OCI-LY7 (cell line): ENCODE measurements at regions not wholly inside any gene's neighbourhood (a gene's known extent, or its start where the extent isn't known, plus 50 kb on each side); places are given as distances from the start of the nearest gene placed in this dataset.

Source experiments
- EZH2phosphoT487 ChIP-seq: fragments of 200-600 bp; sonication (generic); IDR thresholded peaks from 2 replicates; pipeline ENCODE4 v1.6.1; 2018; ENCODE audit warnings: low read depth, borderline replicate concordance, mild to moderate bottlenecking, mixed run types, antibody characterized with exemption, low read length, moderate library complexity, mixed read lengths
- TF ChIP-seq, protein P1 (sequence below): fragments of 200-600 bp; sonication (generic); conservative IDR thresholded peaks from 2 replicates; pipeline ENCODE4 v1.5.1; 2014; ENCODE audit warnings: mild to moderate bottlenecking, antibody characterized with exemption, low read length, moderate library complexity, mixed read lengths

DNA sequence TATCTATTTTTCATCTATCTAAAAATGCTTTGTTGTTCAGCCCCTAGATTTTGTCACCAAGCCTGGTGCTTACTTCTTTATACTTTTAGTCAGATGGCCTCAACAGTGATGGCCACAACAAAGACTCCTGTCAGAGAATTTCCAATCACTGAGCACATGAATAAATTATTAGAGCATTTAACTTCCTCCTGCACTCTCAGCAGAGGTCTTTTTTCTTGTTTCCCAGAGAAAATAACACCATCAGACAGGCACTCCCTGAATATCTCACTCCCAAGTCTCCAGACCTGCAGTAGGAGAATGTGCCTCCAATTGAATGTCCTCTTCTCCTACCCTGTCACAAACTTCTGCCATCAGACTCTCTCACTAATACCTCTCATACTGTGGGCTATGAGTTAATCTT lies 616.0 kb upstream of the NR5A2 start:
- TF ChIP-seq, protein P1, sequence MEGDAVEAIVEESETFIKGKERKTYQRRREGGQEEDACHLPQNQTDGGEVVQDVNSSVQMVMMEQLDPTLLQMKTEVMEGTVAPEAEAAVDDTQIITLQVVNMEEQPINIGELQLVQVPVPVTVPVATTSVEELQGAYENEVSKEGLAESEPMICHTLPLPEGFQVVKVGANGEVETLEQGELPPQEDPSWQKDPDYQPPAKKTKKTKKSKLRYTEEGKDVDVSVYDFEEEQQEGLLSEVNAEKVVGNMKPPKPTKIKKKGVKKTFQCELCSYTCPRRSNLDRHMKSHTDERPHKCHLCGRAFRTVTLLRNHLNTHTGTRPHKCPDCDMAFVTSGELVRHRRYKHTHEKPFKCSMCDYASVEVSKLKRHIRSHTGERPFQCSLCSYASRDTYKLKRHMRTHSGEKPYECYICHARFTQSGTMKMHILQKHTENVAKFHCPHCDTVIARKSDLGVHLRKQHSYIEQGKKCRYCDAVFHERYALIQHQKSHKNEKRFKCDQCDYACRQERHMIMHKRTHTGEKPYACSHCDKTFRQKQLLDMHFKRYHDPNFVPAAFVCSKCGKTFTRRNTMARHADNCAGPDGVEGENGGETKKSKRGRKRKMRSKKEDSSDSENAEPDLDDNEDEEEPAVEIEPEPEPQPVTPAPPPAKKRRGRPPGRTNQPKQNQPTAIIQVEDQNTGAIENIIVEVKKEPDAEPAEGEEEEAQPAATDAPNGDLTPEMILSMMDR = no peak
- no peak for TF ChIP-seq EZH2phosphoT487
